K562 (cell line): ENCODE measurements at regions not wholly inside any gene's neighbourhood (a gene's known extent, or its start where the extent isn't known, plus 50 kb on each side); places are given as distances from the start of the nearest gene placed in this dataset.

Experiments used
- SRSF1 ChIP-seq: fragments of 200-400 bp; formaldehyde crosslinking; IDR thresholded peaks from 2 replicates; pipeline ENCODE4 v1.6.1; 2017; ENCODE audit warnings: mild to moderate bottlenecking, low read depth, low read length, moderate library complexity
- TAF1 ChIP-seq: IDR thresholded peaks from 2 replicates; pipeline ENCODE4 v1.6.1; 2011; ENCODE audit warnings: mild to moderate bottlenecking, low read length, moderate library complexity; ENCODE audit not compliant: insufficient read depth, control insufficient read depth, severe bottlenecking; ENCODE audit errors: extremely low read depth
- TF ChIP-seq, protein P1 (sequence below): fragments of 250-450 bp; sonication (Bioruptor Pico); IDR thresholded peaks from 2 replicates; pipeline ENCODE4 v1.9.0; 2021; ENCODE audit warnings: mild to moderate bottlenecking

DNA sequence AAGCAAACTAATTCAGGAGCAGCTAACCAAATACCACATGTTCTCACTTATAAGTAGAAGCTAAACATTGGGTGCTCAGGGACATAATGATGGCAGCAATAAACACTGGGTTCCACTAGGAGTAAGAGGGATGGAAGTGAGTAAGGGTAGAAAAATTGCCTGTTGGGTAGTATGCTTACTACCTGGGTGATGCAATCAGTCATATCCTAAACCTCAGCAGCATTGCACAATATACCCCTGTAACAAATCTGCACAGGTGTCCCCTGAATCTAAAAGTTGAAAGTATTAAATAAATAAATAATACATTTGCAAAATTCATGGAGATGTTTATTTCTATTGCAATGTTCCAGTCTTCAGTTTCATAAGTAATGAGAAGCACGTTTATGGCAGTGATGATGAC, 409.8 kb upstream of the FOXG1 start:
- TF ChIP-seq TAF1 (no peak), SRSF1 (no peak)
- TF ChIP-seq, protein P1, sequence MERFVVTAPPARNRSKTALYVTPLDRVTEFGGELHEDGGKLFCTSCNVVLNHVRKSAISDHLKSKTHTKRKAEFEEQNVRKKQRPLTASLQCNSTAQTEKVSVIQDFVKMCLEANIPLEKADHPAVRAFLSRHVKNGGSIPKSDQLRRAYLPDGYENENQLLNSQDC (CRISPR knock-in tag) = no peak
